Fibroblast of lung (primary cell): ENCODE measurements at regions not wholly inside any gene's neighbourhood (a gene's known extent, or its start where the extent isn't known, plus 50 kb on each side); places are given as distances from the start of the nearest gene placed in this dataset.

ENCODE experiments used
- DNase-seq, 2 donors: peaks; one replicate each; pipeline versions ENCODE4 v3.0.0 to v3.0.0-alpha.2; 2010; ENCODE audit warnings: low read depth in 2 of 2
- H2AFZ ChIP-seq: 2 replicates; pipeline ENCODE4 v1.5.1; 2012; ENCODE audit warnings: low read length, control low read depth, inconsistent platforms
- H3K27ac ChIP-seq: 2 replicates; pipeline ENCODE4 v1.5.1; 2011; ENCODE audit warnings: low read length, control low read depth; ENCODE audit not compliant: insufficient read depth
- H3K27me3 ChIP-seq: 2 replicates; pipeline ENCODE4 v1.5.1; 2011; ENCODE audit warnings: mild to moderate bottlenecking, low read length; ENCODE audit not compliant: control insufficient read depth, insufficient read depth
- H3K36me3 ChIP-seq: 2 replicates; pipeline ENCODE4 v1.5.1; 2011; ENCODE audit warnings: low read length; ENCODE audit not compliant: control insufficient read depth, insufficient read depth
- H3K4me1 ChIP-seq: 2 replicates; pipeline ENCODE4 v1.5.1; 2011; ENCODE audit warnings: low read length; ENCODE audit not compliant: control insufficient read depth, insufficient read depth; ENCODE audit errors: extremely low read depth
- H3K4me2 ChIP-seq: 2 replicates; pipeline ENCODE4 v1.5.1; 2011; ENCODE audit warnings: low read length, control low read depth; ENCODE audit not compliant: insufficient read depth; ENCODE audit errors: extremely low read depth
- H3K4me3 ChIP-seq, 4 experiments: fragments of 200-600 bp in 1 of 4; sonication (generic) in 1 of 4; replicated peaks in 1 of 4; 2 replicates each; pipeline ENCODE4 v1.5.1; 2011 to 2016; ENCODE audit warnings: low read length in 4 of 4, low read depth in 3 of 4, mild to moderate bottlenecking in 3 of 4, control low read depth in 2 of 4, inconsistent platforms in 1 of 4, mixed read lengths in 1 of 4; ENCODE audit not compliant: insufficient read depth in 1 of 4; ENCODE audit errors: control extremely low read depth in 1 of 4
- H3K79me2 ChIP-seq: 2 replicates; pipeline ENCODE4 v1.5.1; 2012; ENCODE audit warnings: mild to moderate bottlenecking, low read length, inconsistent platforms; ENCODE audit not compliant: control insufficient read depth, insufficient read depth
- H3K9ac ChIP-seq: 2 replicates; pipeline ENCODE4 v1.5.1; 2011; ENCODE audit warnings: mild to moderate bottlenecking, low read length, control low read depth; ENCODE audit not compliant: insufficient read depth
- H3K9me3 ChIP-seq: 2 replicates; pipeline ENCODE4 v1.5.1; 2012; ENCODE audit warnings: low read depth, low read length; ENCODE audit not compliant: control insufficient read depth, insufficient read depth
- H4K20me1 ChIP-seq: 2 replicates; pipeline ENCODE4 v1.5.1; 2011; ENCODE audit warnings: low read length; ENCODE audit not compliant: control insufficient read depth, insufficient read depth; ENCODE audit errors: extremely low read depth
- CTCF ChIP-seq, 2 donors: IDR thresholded peaks in 1 of 2; conservative IDR thresholded peaks in 1 of 2; 1 replicate in 1 of 2; 2 replicates in 1 of 2; pipeline ENCODE4 v1.5.1; 2011 to 2012; ENCODE audit warnings: low read length in 2 of 2, control low read depth in 1 of 2, inconsistent platforms in 1 of 2, low read depth in 1 of 2, mild to moderate bottlenecking in 1 of 2
- EZH2 ChIP-seq: IDR thresholded peaks from 2 replicates; pipeline ENCODE4 v1.5.1; 2012; ENCODE audit warnings: low read length, control low read depth, mild to moderate bottlenecking; ENCODE audit errors: missing control alignments

GRCh38 chr14:80433811-80434210 lies 222.5 kb upstream of the DIO2 start:
- H3K9me3 ChIP-seq, result no peaks in the 10 kb centered on the region
- no peak overlapping the region for H3K4me3 ChIP-seq
- H2AFZ ChIP-seq, result no peak overlapping the region
- H3K9ac ChIP-seq, result no peak overlapping the region
- no peaks in the 10 kb centered on the region for H3K79me2 ChIP-seq
- no peaks in the 10 kb centered on the region for H3K4me1 ChIP-seq
- H3K4me2 ChIP-seq, result no peak overlapping the region
- H3K36me3 ChIP-seq, result no peaks in the 10 kb centered on the region
- DNase-seq, result no peak
- no peak for TF ChIP-seq CTCF (conservative IDR thresholded peaks at IDR 0.05 in 1 of 2, IDR thresholded peaks at IDR 0.05 in 1 of 2; ENCODE audit: low read depth in 1 of 2, low read length in 2 of 2)
- TF ChIP-seq EZH2, result no peak
- H3K27me3 ChIP-seq, result no peaks in the 10 kb centered on the region
- no peaks in the 10 kb centered on the region for H4K20me1 ChIP-seq
- no peak overlapping the region for H3K27ac ChIP-seq

- no peak overlapping the region for H3K4me2 ChIP-seq
- TF ChIP-seq CTCF (conservative IDR thresholded peaks at IDR 0.05 in 1 of 2, IDR thresholded peaks at IDR 0.05 in 1 of 2; ENCODE audit: low read depth in 1 of 2, low read length in 2 of 2) (no peak), EZH2 (no peak)
- H4K20me1 ChIP-seq, result no peaks in the 10 kb centered on the region
- H3K9ac ChIP-seq, result no peak overlapping the region
- H3K79me2 ChIP-seq, result no peaks in the 10 kb centered on the region
- no peaks in the 10 kb centered on the region for H3K9me3 ChIP-seq
- H3K27ac ChIP-seq, result no peak overlapping the region
- no peak overlapping the region for H2AFZ ChIP-seq
- H3K4me1 ChIP-seq, result no peaks in the 10 kb centered on the region
- no peak for DNase-seq
- H3K4me3 ChIP-seq, result no peak overlapping the region
- H3K27me3 ChIP-seq, result no peaks in the 10 kb centered on the region
- no peaks in the 10 kb centered on the region for H3K36me3 ChIP-seq
Observed at GRCh38 chr14:80428671-80429070, 217.4 kb upstream of the DIO2 start.

GRCh38 chr14:80428171-80428570 lies 216.9 kb upstream of the DIO2 start:
- Histone ChIP-seq H2AFZ (no peak overlapping the region), H3K9me3 (no peaks in the 10 kb centered on the region), H3K4me3 (no peak overlapping the region), H3K36me3 (no peaks in the 10 kb centered on the region), H3K4me2 (no peak overlapping the region), H3K9ac (no peak overlapping the region), H3K79me2 (no peaks in the 10 kb centered on the region), H4K20me1 (no peaks in the 10 kb centered on the region), H3K27me3 (no peaks in the 10 kb centered on the region), H3K4me1 (no peaks in the 10 kb centered on the region), H3K27ac (no peak overlapping the region)
- TF ChIP-seq CTCF (conservative IDR thresholded peaks at IDR 0.05 in 1 of 2, IDR thresholded peaks at IDR 0.05 in 1 of 2; ENCODE audit: low read depth in 1 of 2, low read length in 2 of 2), result no peak
- no peak for TF ChIP-seq EZH2
- peak in 1 of 2 donors; percentile 81 for DNase-seq
